ENCODE measurements at regions not wholly inside any gene's neighbourhood (a gene's known extent, or its start where the extent isn't known, plus 50 kb on each side); places are given as distances from the start of the nearest gene placed in this dataset.
"Not testable (repeated sequence)": the region's sequence is repeated elsewhere in the genome, so short reads cannot be mapped to it uniquely, and the experiment has no call there.

DNA sequence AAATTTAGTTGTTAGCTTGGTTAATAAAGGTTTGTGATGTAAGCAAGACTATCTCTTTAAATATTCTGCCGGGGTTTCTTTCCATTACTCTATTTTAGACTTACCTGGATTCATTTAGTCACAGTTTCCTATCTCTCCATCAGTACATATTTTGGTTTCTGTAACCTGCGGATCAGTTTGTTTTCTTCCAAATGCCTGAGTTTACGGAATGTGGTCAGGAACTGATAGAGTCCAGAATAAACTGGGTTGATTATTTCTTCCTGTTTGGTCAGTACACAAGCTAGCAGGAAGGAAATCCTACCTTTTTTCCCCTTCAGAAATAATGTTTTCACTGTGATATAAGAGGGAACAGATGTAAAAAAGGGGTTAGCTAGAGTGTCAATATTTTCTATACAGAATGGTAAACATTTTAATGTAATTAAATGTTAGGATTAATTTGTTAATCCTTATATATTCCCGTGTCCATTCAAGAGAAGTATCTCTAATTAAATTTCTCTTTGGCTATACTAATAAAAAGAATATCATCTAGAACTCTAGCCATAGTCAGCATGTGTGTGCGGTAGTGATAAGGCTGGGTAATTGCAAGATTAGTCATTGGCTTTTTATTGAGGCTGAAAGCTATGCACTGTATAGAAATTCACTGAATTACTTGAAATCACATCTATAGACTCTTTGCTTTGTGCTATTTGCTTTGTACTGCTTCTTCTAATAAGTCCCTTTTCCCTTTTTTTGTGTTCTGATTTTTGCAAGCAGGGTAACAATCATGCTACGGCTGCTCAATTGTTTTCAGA is 144.7 kb upstream of the ADGRL4 start:
- no peak overlapping the region for H3K27ac Mint-ChIP-seq
- H3K4me1 Mint-ChIP-seq (ENCODE audit: low read depth) = peaks cover 12% of the 10 kb centered on the region
- no peak for TF ChIP-seq CTCF (IDR thresholded peaks at IDR 0.05)
- H3K27me3 Mint-ChIP-seq (ENCODE audit: insufficient read depth) = no peaks in the 10 kb centered on the region
- H3K4me3 Mint-ChIP-seq = no peak overlapping the region
- no peaks in the 10 kb centered on the region for H3K9me3 Mint-ChIP-seq
- no peaks in the 10 kb centered on the region for H3K36me3 Mint-ChIP-seq (ENCODE audit: low read depth)
- DNase-seq = no peak

GRCh38 chr1:79150576-79150975 is 144.0 kb upstream of the ADGRL4 start:
- no peaks in the 10 kb centered on the region for H3K36me3 Mint-ChIP-seq (ENCODE audit: low read depth)
- no peaks in the 10 kb centered on the region for H3K27me3 Mint-ChIP-seq (ENCODE audit: insufficient read depth)
- no peak for DNase-seq
- no peak for TF ChIP-seq CTCF (IDR thresholded peaks at IDR 0.05)
- no peaks in the 10 kb centered on the region for H3K9me3 Mint-ChIP-seq
- H3K4me1 Mint-ChIP-seq (ENCODE audit: low read depth) = peaks cover 12% of the 10 kb centered on the region
- no peak overlapping the region for H3K4me3 Mint-ChIP-seq
- no peak overlapping the region for H3K27ac Mint-ChIP-seq

DNA sequence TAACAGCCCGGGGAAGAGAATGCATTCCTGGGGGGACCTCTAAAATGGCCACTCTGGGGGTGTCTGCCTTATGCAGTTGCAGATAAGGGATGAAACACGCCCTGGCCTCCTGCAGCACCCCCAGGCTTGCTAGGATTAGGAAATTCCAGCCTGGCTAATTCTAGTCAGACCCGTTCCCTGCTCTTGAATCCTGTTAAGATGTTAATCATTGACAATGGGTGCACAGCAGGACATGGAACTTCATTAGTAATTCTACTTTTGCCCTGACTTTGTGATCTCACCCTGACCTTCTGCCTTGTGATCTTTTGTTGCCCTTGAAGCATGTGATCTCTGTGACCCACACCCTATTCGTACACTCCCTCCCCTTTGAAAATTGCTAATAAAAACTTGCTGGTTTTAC is 131.7 kb upstream of the ADGRL4 start:
- not testable (repeated sequence) for H3K27ac Mint-ChIP-seq; H3K27me3 Mint-ChIP-seq (ENCODE audit: insufficient read depth); H3K36me3 Mint-ChIP-seq (ENCODE audit: low read depth); H3K4me1 Mint-ChIP-seq (ENCODE audit: low read depth); H3K4me3 Mint-ChIP-seq; H3K9me3 Mint-ChIP-seq; DNase-seq

DNA sequence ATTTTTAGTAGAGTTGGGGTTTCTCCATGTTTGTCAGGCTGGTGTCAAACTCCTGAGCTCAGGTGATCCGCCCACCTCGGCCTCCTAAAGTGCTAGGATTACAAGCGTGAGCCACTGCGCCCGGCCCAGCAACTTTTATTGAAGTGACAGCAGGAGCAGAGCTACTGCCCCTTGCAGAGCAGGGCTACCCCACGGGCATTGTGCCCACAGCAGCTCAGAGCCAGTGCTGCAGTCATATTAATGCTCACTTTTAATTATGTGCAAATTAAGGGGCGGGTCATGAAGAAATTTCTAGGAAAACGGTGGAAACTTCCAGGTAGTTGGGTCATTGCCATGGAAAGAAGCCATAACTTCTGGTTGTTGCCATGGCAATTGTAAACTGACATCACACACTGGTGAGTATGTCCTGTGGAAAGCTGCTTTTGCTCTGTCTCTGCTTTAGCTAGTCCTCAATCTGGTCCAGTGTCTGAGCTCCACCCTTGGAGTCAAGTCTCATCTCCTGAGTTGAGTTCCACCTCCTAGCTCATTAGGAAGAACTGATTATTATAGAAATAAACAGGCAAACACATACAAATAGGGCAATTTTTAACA is 127.3 kb upstream of the ADGRL4 start:
- Mint-ChIP-seq H3K27me3 (ENCODE audit: insufficient read depth) (no peaks in the 10 kb centered on the region), H3K4me1 (ENCODE audit: low read depth) (peaks cover 5% of the 10 kb centered on the region), H3K9me3 (no peaks in the 10 kb centered on the region), H3K27ac (no peak overlapping the region), H3K36me3 (ENCODE audit: low read depth) (no peaks in the 10 kb centered on the region), H3K4me3 (no peak overlapping the region)
- TF ChIP-seq CTCF (IDR thresholded peaks at IDR 0.05) = no peak
- no peak for DNase-seq

DNA sequence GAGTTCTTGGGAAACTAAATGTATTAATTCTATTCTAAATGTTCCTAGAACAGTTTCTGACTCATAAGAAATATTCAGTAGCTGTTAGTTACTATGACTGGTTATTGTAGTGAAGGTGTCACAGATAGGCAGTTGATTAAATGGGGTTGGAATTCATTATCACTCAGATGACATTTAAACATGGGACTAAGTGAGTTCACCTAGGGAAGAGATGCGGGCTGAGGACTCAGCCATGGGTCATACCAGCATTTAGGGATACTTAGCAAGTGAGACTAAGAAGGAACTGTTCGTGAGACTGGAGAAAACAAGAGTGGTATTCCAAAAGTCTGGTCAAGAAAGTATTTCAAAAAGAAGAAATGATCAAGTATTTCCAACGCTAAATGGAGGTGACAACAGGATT is 125.1 kb upstream of the ADGRL4 start:
- no peak overlapping the region for H3K27ac Mint-ChIP-seq
- no peaks in the 10 kb centered on the region for H3K27me3 Mint-ChIP-seq (ENCODE audit: insufficient read depth)
- no peak overlapping the region for H3K4me3 Mint-ChIP-seq
- peaks cover 14% of the 10 kb centered on the region for H3K4me1 Mint-ChIP-seq (ENCODE audit: low read depth)
- H3K9me3 Mint-ChIP-seq = no peaks in the 10 kb centered on the region
- H3K36me3 Mint-ChIP-seq (ENCODE audit: low read depth) = no peaks in the 10 kb centered on the region
- TF ChIP-seq CTCF (IDR thresholded peaks at IDR 0.05) = no peak
- DNase-seq = no peak

GRCh38 chr1:79129914-79130313 is 123.4 kb upstream of the ADGRL4 start:
- Mint-ChIP-seq H3K36me3 (ENCODE audit: low read depth) (no peaks in the 10 kb centered on the region), H3K4me1 (ENCODE audit: low read depth) (peaks cover 15% of the 10 kb centered on the region), H3K27ac (no peak overlapping the region)

More at GRCh38 chr1:79129914-79130313, 123.4 kb upstream of the ADGRL4 start:
- no peak for TF ChIP-seq CTCF (IDR thresholded peaks at IDR 0.05)
- no peak for DNase-seq
- Mint-ChIP-seq H3K27me3 (ENCODE audit: insufficient read depth) (no peaks in the 10 kb centered on the region), H3K4me3 (no peak overlapping the region), H3K9me3 (no peaks in the 10 kb centered on the region)

Measured in HFFc6 (cell line).